ENCODE measurements at regions not wholly inside any gene's neighbourhood (a gene's known extent, or its start where the extent isn't known, plus 50 kb on each side); places are given as distances from the start of the nearest gene placed in this dataset.

DNA sequence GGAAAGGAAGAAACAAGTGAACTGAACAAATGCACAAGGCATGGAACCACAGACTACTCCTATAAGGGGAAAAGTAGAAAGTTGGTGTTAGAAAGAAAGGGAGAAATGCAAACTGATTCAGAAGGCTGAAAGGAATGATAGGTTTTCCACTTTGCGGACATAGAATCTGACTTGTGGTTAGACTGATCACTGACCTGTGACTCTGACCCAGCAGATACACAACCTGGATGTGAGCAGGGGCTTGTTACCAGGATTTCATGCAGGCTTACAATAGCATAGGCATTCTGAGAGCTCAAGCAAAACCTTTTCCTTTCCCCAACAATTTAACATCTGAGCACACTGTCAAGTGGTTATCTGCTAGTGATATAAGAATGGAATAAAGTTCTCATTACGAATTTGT, 237.0 kb upstream of the CDH20 start:
- DNase-seq = no peak

DNA sequence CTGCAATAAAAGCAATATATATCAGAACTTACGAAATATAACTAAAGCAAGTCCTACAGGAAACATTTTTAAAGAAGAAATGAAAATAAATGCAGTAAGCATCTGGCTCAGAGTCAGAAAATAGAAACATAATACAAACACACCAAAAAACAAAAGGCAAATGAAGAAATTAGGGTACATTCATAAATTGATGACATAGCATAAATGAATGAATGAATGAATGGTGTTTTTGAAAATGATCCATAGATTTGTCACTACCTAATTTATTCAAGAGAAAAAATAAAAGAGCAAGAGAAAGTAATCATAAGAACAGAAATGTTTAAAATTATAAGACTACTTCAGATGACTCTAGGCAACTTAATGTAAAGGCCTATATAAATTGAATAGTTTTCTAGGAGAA, 226.1 kb upstream of the CDH20 start:
- DNase-seq = no peak

DNA sequence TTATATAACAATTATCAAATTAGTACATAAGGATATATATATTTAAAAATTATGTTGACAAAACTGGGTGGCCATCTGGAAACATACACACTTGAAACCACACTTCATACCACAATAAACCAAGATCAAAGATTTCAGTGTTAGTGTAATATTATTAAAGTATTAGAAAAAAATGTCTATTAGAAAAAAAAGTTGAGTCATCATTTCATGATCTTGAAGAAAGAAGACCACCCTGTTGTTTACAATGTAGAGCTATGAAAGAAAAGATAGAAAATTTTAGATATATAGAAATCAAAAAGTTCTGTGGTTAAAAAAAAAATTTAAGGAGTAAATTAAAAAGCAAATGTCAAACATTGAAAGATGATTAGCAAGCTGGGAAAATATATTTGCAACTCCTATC, 224.5 kb upstream of the CDH20 start:
- no peak for DNase-seq

DNA sequence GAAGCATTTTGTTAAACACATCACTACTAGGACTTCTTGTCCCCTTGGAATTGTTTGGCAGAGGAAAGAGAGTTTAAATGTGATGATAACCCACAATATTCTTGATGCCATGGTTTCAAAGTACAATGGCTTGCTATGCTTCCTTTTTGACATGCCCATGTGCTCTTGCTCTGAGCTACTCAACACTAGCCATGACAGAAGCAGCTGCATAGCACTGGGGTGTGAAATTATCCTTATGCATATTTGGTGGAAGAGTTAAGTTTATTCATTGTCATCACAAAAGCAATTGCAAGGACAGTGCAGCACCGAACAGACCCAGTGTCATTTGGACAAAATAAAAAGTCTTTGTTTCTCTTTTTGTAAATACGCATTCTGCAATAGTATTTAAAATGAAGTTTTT, 209.9 kb upstream of the CDH20 start:
- no peak for DNase-seq

DNA sequence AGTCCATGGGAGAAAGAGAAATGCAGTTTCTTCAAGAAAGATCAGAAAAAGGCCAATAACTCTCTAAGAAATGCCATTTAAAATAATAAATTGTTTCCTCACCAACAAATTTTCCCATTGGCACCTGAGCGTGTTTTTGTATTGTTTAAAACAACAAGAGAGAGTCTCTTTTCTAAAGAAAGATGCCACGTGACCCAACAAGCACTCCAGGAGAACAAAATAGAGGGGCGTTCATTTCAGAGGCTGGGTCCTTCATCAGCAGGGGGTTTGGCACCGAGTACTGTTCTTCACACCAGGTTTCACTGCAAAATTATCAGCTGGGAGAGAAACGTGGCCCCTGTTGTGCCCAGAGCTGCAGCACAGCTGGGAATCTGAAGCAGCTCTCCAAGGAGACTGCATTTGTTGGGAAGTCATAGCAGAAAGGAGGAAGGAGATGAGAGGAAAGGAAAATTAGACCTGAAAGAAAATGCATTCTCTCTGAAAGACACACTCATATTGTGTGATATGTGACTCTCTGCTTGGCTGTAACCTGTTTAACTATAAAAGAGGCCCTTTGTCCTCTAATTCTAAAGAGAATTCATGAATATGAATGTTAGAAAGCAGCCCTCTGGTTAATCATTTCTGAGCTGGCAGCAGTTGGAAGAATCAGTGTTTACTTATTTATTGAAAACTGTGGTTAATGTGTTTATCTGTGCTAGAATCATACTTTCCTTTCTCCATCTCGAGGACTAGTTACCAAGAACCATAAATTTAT, 205.3 kb upstream of the CDH20 start:
- no peak for DNase-seq

DNA sequence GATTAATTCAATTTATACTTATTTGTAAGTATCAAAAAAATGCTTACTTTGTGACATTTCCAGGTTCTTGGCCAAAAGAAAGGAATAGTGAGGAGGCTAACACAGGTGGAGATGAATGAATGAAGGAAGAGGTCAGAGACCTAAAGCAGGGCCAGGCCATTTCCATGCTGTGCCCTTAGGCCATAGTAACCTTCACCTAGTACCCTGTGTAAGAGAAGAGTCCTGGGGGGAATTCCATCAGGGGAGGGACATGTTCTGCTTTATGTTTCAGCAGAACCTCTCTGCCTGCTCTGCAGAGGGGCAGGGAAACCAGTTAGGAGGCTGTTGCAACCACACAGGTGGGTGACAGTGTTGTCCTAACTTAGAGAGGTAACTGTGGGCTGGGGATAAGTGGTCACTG, 204.2 kb upstream of the CDH20 start:
- DNase-seq = no peak

DNA sequence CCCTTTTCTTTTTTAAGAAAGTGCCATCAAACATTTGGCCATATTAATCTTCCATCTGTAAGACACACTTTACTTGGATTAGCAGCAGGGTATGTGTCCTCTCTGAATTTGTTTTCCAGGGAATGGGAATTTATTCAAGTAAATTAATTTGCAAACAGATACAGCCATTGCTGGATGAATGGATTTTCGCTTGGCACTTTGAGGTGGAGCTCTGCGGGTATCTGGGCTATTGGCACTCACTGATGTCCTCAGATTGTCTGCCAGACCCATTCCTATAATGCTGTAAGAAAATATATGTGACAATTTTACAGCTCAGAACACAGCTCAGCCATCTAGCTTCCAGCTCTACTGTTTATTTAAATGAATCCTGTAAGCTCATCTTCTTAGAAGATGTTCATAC, 201.2 kb upstream of the CDH20 start:
- DNase-seq = no peak

DNA sequence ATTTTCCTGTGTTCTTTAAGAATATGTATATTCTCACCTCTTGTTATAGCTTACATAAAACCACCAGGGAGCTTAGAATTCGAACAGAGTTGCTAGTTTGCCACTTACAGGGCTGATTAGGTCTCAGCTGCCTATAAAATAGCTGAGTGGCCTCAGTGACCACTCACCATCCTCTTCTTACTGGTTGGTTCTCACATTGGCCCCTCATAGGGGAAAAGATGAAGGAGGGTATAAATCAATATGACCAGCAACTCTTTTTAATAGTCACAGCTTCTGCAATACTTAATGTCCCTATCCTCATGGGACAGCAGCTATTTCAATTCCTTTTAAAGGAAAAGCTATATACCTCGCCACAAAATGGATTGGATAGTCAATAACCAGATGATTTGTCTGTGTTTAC, 199.4 kb upstream of the CDH20 start:
- no peak for DNase-seq

DNA sequence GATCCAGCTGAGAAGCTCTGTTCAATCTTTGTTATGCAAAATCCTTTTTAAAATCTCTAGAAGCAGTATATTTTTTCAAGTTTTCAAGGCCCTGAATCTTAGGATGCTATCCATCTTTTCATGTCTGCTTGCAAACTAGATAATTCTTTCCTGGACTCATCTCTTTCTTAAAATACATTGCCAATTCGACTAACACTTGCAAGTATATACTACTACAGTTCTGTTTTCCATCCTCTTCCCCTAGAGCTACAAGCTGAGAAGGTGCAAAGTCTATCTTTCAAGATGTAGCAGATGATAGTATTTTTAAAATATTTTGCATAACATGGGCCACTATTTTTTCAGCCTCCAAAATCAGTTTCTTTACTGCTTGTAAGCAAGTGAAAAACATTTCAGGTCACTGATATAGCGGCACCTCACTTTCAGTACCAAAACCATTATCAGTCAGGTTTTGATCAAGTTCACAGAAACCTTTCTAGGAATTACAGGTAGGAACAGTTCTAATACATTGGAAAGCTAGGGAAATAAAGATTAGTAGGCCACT, 196.4 kb upstream of the CDH20 start:
- DNase-seq = no peak

DNA sequence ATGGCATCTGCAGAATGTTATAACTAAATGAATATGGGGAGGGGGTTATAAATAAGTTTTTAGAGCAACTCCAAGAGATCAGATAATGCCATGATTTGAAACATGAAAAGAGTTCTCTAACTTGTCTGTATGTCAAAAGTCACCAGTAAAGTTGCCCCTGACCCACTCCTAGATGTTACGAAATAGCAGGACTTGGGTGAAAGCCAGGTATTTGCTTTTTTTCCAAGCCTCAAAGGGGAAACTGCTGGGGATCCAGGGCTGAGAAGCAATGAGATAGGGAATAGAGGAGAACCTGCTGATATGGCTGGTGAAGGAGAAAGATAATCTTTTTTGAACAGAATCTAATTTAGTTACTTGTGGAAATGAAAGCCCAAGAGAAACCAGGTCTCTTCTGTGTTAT, 191.5 kb upstream of the CDH20 start:
- DNase-seq = no peak

DNA sequence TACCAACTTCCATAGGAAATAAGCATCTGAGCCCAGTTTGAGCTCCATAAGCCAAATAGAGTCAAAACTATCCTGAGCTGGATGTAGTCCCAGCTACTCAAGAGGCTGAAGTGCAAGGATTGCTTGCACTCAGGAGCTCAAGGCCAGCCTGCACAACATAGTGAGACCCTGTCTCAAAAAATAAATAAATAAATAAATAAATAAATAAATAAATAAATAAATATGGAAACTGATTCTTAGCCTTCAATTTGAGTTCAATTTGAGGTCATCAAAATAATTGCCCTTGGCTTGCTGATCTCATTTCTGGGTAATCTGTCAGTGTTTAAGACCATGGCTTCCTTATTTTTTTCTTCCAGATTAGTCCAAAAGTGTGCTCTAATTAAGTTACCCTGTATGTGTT, 184.9 kb upstream of the CDH20 start:
- DNase-seq = no peak

DNA sequence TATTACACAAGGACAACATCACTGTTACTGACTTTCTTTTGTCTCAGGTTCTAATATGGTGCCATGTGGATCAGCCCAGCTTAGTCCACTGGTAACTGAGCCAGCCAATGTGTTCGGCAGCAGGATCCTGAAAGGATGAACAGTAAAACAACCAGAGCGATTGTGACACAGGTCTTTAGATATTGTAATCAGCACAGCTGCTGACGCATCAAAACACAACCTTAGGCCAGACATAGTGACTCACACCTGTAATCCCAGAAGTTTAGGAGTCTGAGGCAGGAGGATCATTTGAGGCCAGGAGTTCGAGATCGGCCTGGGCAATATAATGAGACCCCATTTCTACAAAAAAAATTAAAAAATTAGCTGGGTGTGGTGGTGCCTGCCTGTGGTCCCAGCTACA, 183.4 kb upstream of the CDH20 start:
- DNase-seq = no peak

DNA sequence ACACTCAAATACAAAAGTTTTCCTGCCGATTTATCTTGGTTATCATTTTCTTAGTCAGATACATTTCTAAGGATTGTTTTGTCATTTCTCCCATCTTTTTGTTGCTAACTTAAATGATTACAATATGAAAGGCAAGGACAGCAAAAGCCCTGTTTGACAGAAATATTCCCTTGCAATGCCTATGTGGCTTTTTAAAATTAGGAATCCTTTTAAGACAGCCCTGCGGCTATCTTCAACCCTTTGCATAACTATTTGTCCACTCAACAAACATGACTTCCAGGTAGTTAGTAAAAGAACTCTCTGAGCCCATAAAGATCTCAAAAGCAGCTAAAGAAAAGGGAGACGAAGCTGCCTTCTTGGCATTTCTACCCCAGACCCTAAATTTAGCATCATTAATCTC, 179.7 kb upstream of the CDH20 start:
- no peak for DNase-seq

DNA sequence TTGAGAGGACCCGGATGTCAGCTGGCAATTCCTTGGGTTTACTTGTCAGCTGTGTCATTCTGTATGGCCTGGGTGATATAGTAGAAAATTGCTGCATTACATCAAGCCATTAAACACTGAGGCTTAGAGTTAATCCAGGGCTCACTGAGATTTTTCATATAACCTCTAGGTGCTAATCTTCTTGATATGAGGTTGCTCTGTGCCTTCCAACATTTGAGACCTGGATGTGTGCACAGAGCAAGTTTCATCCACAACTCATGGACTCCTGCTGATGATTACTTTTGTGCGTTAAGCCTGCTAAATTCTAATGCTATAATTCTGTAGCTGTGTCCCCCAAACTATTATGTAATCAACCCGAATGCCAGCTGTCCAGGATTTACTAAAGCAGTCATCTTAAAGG, 178.4 kb upstream of the CDH20 start:
- no peak for DNase-seq

DNA sequence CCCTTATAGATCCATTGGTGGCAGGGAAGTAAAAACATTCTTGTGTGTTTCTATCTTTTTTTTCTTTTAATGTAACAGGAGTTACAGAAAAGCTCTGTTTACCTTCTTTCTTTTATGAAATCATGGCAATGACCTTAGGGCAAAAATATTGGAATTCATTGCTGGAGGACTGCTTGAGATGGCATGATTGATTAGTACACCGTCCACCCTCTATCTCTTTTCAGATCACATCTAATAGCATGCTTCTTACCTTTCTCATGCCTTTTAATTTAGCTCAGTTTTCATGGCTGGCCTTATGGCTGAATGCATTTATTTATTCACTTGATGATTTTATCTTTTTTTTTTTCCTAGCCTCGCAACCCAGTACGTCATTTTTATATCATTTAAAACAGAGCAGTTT, 177.6 kb upstream of the CDH20 start:
- no peak for DNase-seq

DNA sequence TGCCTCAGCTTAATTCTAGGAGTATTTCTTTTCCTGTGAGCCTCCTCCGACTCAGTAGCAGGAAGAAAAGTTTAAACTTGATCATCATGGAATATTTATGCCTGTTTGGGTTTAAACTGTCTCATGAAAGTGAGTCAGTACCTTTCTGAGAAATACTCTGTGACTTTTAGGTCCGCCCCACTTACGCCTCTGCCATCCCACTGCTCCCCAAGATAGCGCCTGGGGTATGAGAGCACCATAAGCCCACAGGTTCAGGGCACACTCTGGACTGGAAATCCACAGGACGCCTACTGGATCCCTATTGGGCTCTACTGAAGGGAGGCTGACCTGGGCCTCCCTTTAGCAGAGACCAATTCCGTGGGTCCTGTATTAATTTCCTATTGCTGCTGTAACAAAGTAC, 175.8 kb upstream of the CDH20 start:
- no peak for DNase-seq

DNA sequence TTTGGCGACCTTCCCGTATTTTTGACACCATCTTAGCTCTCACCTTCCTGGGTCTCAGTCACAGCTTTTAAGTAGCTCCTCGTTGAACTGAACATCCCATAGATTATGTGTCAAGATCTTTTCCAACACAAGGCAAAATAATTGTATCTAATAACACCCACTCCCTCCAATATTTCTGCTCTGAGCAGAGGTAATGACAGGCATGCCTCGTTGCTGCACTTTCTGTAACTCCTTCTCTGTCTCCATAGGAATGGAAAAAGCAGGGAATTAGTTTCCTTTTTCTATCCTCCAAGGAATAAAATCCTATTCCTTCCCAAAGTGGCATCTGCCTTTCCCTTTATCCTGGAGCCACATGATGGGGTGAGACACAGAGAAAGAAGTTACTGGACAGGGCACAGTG, 174.0 kb upstream of the CDH20 start:
- no peak for DNase-seq

DNA sequence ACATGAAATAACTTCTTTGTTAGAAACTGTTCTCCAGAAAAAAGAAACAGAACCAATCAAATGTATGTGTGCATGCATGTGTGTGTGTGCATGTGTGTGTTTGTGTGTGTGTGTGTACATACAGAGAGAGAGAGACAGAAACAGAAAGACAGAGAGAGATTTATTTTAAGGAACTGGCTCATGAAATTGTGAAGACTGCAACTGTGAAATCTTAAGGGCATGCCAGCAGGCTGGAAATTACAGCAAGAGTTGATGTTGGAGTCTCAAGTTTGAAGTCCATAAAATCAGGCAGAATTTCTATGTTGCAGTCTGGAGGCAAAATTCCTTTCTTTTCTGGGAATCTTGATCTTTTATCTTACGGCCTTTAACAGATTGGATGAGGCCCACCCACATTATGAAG, 168.9 kb upstream of the CDH20 start:
- DNase-seq = no peak

DNA sequence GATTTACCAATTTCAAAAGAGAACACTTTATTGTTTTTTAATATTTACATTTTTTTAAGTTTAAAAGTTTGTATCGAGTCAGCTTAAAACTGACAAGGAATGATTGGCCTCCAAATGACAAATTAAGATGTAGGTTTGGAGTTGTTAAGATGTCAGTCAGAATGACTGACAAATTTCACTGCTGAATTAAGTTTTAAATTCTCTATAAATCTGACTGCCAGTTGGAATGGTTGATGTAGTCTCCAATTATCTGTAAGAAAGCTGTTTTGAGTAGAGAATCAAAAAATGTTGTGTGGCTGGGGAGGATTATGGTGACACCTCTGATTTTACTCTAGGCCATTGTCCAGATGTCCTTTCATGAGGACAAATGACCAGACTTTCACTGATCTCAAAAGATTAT, 165.3 kb upstream of the CDH20 start:
- DNase-seq = no peak

DNA sequence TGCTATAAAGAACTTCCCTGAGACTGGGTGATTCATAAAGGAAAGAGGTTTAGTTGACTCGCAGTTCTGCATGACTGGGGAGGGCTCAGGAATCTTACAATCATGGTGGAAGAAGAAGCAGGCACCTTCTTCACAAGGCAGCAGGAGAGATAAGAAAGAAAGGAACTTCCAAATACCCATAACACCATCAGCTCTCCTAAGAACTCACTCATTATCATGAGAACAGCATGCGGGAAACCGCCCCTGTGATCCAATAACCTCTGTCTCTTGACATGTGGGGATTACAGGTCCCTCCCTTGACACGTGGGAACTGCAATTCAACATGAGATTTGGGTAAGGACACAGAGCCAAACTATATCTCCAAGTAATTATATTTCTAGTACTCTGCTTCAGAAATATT, 163.8 kb upstream of the CDH20 start:
- no peak for DNase-seq

DNA sequence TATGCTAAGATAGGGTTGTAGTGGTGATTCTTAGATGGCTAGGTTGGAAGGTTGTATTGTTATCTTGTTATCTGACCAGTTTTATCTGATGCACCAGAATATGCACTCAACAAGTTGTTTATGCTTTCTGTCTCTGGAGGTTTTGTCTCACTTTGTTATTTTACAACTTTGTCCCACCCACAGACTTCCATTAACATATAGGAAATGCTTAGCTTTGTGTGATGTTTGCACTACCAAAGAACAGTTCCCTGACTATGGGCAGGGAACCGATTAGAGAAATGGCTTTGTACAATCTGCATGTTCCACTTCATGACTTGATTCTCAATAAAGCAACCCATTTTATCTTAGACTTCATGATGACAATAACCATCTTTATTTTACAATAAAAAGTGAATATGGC, 160.6 kb upstream of the CDH20 start:
- no peak for DNase-seq

DNA sequence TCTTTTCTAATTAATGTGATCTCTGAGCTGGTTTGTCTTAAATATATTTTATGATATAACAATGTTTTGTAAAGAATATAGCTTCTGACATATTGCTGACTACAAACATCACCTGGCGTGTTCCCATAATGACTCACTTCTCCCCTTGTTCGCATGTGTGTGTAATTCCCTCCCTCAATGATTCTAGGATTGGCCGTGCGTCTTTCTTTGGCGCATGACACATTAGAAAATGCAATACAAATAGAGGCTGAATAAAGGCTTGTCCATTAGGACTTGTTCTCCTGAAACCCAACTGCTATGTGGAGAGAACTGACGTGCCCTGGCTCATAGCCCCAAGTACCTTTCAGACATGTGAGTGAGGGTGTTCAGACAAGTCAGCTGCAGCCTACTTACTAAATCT, 159.7 kb upstream of the CDH20 start:
- DNase-seq = no peak

DNA sequence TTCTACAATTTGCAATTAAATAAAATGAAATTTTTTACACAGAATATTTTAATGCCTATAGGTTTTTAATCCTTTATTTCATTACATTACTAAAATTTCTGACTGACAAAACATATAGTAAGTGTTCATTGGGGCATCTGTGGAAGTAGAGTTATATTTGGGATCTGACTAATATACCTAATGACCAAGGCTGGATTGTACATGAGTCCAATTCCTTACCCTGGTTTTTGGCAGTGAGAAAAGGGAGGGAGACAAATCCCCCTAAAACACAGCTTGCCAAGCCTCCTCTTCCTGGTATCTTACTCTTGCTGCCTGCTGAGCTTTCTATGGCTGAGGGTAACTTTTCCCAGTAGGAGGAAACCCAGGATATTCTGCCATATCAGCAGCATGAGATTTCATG, 149.4 kb upstream of the CDH20 start:
- DNase-seq = no peak

DNA sequence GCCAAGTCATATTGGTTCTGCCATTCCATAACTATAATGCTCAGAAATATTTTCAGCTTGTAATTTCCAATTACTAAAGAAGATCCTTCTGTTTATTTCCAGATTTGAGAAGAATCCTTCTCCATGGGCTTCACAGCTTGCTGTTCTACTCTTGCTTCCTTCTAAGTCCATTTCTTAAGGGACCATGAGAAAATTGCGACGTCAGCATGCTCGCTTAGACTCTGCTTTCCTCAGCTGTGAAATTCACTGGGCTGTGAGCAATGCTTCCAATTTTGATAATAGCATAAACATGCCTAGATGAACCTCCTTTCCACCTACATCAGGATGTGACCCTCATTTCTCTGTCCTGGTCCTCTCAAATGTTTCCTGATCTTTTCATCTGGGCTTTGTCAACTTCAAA, 145.3 kb upstream of the CDH20 start:
- DNase-seq = no peak

DNA sequence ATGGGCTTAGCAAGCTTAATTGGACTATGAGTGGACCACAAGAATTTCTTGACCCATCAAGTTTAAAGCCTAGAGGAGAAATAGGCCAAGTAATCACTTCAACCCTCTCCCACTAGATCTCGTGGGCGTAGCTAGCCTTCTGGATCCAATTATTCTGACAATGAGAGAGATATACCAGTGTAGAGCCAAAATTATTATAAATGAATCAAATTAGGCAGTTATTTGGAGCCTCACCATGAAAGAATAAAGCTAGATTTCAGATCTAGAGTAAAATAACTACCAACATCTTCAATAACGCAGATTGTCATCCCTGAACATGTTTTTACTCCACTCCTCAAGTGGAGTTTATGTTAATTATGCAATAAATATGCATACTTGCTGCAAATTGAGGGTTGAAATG, 143.9 kb upstream of the CDH20 start:
- no peak for DNase-seq

DNA sequence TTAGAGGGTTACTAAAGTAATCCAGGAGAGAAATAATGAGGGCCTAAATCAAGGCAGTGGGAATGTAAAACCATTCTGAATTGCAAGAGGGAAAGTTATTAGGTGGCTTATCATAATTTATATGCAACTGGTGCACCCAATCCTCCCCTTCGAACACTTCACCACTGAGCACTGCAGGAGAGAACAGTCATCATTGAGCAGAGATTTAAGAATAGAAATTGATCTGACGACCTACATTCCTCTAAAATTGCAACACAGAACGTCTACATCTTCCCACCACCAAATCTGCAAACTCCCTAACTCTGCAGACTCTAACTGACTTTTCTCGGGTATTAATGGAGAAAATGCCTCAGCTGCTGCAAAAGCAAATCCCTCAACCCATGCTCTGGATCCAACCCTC, 138.5 kb upstream of the CDH20 start:
- no peak for DNase-seq

All from RPMI8226 (cell line).